Neural progenitor cell (in vitro differentiated cells): ENCODE measurements at regions not wholly inside any gene's neighbourhood (a gene's known extent, or its start where the extent isn't known, plus 50 kb on each side); places are given as distances from the start of the nearest gene placed in this dataset.

Experiments
- DNase-seq: peaks from one replicate; pipeline ENCODE4 v3.0.0-alpha.2; 2016; ENCODE audit warnings: low spot score
- H2AFZ ChIP-seq: fragments of 200-600 bp; sonication (generic); replicated peaks from 2 replicates; pipeline ENCODE4 v1.6.1; 2016; ENCODE audit warnings: antibody characterized with exemption
- H3F3A ChIP-seq: fragments of 200-600 bp; sonication (generic); 2 replicates; pipeline ENCODE4 v1.6.1; 2016; ENCODE audit warnings: antibody characterized with exemption, low read depth
- H3K27ac ChIP-seq: fragments of 200-600 bp; sonication (generic); 2 replicates; pipeline ENCODE4 v1.5.1; 2016; ENCODE audit warnings: mild to moderate bottlenecking
- H3K27me3 ChIP-seq: fragments of 200-600 bp; sonication (generic); 2 replicates; pipeline ENCODE4 v1.6.1; 2016; ENCODE audit warnings: mild to moderate bottlenecking, moderate library complexity
- H3K36me3 ChIP-seq: fragments of 200-600 bp; sonication (generic); 2 replicates; pipeline ENCODE4 v1.5.1; 2016
- H3K4me1 ChIP-seq: fragments of 200-600 bp; sonication (generic); 2 replicates; pipeline ENCODE4 v1.6.1; 2016; ENCODE audit warnings: mixed run types
- H3K4me2 ChIP-seq: fragments of 200-600 bp; sonication (generic); 2 replicates; pipeline ENCODE4 v1.6.1; 2016
- H3K4me3 ChIP-seq: fragments of 200-600 bp; sonication (generic); 2 replicates; pipeline ENCODE4 v1.5.1; 2016
- H3K79me2 ChIP-seq: fragments of 200-600 bp; sonication (generic); 2 replicates; pipeline ENCODE4 v1.6.1; 2016; ENCODE audit warnings: low read depth
- H3K9ac ChIP-seq: fragments of 200-600 bp; sonication (generic); 2 replicates; pipeline ENCODE4 v1.6.1; 2016
- H3K9me3 ChIP-seq: fragments of 200-600 bp; sonication (generic); 2 replicates; pipeline ENCODE4 v1.5.1; 2016; ENCODE audit warnings: low read depth
- H4K20me1 ChIP-seq: fragments of 200-600 bp; sonication (generic); 2 replicates; pipeline ENCODE4 v1.6.1; 2016; ENCODE audit warnings: low read depth
- H3K27ac Mint-ChIP-seq: 3 replicates; pipeline ENCODE4 v1.8.0; 2021; ENCODE audit warnings: mixed read lengths
- H3K27me3 Mint-ChIP-seq: 2 replicates; pipeline ENCODE4 v1.8.0; 2022; ENCODE audit warnings: low read depth, mild to moderate bottlenecking, inconsistent platforms, moderate library complexity, mixed read lengths; ENCODE audit not compliant: insufficient read depth
- H3K36me3 Mint-ChIP-seq: 3 replicates; pipeline ENCODE4 v1.8.0; 2021; ENCODE audit warnings: mixed read lengths
- H3K4me1 Mint-ChIP-seq: 3 replicates; pipeline ENCODE4 v1.8.0; 2021; ENCODE audit warnings: mixed read lengths
- H3K4me3 Mint-ChIP-seq: 3 replicates; pipeline ENCODE4 v1.8.0; 2021; ENCODE audit warnings: mild to moderate bottlenecking, moderate library complexity, mixed read lengths
- H3K9me3 Mint-ChIP-seq: 3 replicates; pipeline ENCODE4 v1.8.0; 2020; ENCODE audit warnings: mixed read lengths
- CTCF ChIP-seq: fragments of 200-600 bp; sonication (generic); IDR thresholded peaks from 2 replicates; pipeline ENCODE4 v1.5.1; 2017; ENCODE audit warnings: antibody characterized with exemption, mild to moderate bottlenecking
- EZH2 ChIP-seq: fragments of 200-600 bp; sonication (generic); IDR thresholded peaks from 2 replicates; pipeline ENCODE4 v1.6.1; 2017; ENCODE audit warnings: antibody characterized with exemption, mild to moderate bottlenecking, moderate library complexity
- EZH2phosphoT487 ChIP-seq: fragments of 200-600 bp; sonication (generic); IDR thresholded peaks from 2 replicates; pipeline ENCODE4 v1.6.1; 2017; ENCODE audit warnings: antibody characterized with exemption

- Mint-ChIP-seq H3K9me3 (no peaks in the 10 kb centered on the region), H3K4me3 (no peak overlapping the region), H3K4me1 (peaks cover 54% of the 10 kb centered on the region), H3K27me3 (peaks cover 56% of the 10 kb centered on the region), H3K27ac (no peak overlapping the region), H3K36me3 (no peaks in the 10 kb centered on the region)
- TF ChIP-seq CTCF = no peak
- TF ChIP-seq EZH2 = no peak
- no peak for TF ChIP-seq EZH2phosphoT487
- Histone ChIP-seq H4K20me1 (no peaks in the 10 kb centered on the region), H3K9me3 (no peaks in the 10 kb centered on the region), H3K27ac (no peak overlapping the region), H3F3A (peaks cover 61% of the 10 kb centered on the region), H2AFZ (no peak overlapping the region), H3K4me3 (no peak overlapping the region), H3K4me2 (no peak overlapping the region), H3K36me3 (no peaks in the 10 kb centered on the region), H3K4me1 (peaks cover 31% of the 10 kb centered on the region), H3K27me3 (no peaks in the 10 kb centered on the region), H3K9ac (no peak overlapping the region), H3K79me2 (no peaks in the 10 kb centered on the region)
- DNase-seq = no peak
These were observed 171.0 kb upstream of the LHX5 start for GRCh38 chr12:113642672-113643071.

- Histone ChIP-seq H3K4me1 (peaks cover 31% of the 10 kb centered on the region), H3K27me3 (no peaks in the 10 kb centered on the region), H3K9ac (no peak overlapping the region), H3K9me3 (no peaks in the 10 kb centered on the region), H3F3A (peaks cover 66% of the 10 kb centered on the region), H4K20me1 (no peaks in the 10 kb centered on the region), H3K4me3 (no peak overlapping the region), H3K79me2 (no peaks in the 10 kb centered on the region), H2AFZ (no peak overlapping the region), H3K36me3 (no peaks in the 10 kb centered on the region), H3K27ac (no peak overlapping the region), H3K4me2 (no peak overlapping the region)
- TF ChIP-seq EZH2phosphoT487 (no peak), EZH2 (no peak), CTCF (no peak)
- H3K27ac Mint-ChIP-seq = no peak overlapping the region
- peaks cover 59% of the 10 kb centered on the region for H3K27me3 Mint-ChIP-seq
- no peak overlapping the region for H3K4me3 Mint-ChIP-seq
- DNase-seq = no peak
- no peaks in the 10 kb centered on the region for H3K36me3 Mint-ChIP-seq
- H3K9me3 Mint-ChIP-seq = no peaks in the 10 kb centered on the region
- peaks cover 56% of the 10 kb centered on the region for H3K4me1 Mint-ChIP-seq
These were observed 170.5 kb upstream of the LHX5 start for GRCh38 chr12:113642216-113642615.

GRCh38 chr12:113641426-113642030 lies 169.9 kb upstream of the LHX5 start:
- H3K27me3 ChIP-seq = no peaks in the 10 kb centered on the region
- peak overlapping the region; percentile 21 for H3K4me2 ChIP-seq
- H3K36me3 ChIP-seq = no peaks in the 10 kb centered on the region
- H3F3A ChIP-seq = peaks cover 71% of the 10 kb centered on the region
- Mint-ChIP-seq H3K27me3 (peaks cover 62% of the 10 kb centered on the region), H3K4me3 (no peak overlapping the region), H3K9me3 (no peaks in the 10 kb centered on the region), H3K27ac (peak overlapping the region; percentile 1), H3K4me1 (peaks cover 54% of the 10 kb centered on the region), H3K36me3 (no peaks in the 10 kb centered on the region)
- no peak overlapping the region for H3K9ac ChIP-seq
- H3K79me2 ChIP-seq = no peaks in the 10 kb centered on the region
- no peak overlapping the region for H3K27ac ChIP-seq
- no peaks in the 10 kb centered on the region for H3K9me3 ChIP-seq
- no peak for DNase-seq
- H3K4me1 ChIP-seq = peaks cover 31% of the 10 kb centered on the region
- H2AFZ ChIP-seq = no peak overlapping the region
- TF ChIP-seq EZH2phosphoT487 (no peak), EZH2 (no peak), CTCF (no peak)
- H4K20me1 ChIP-seq = no peaks in the 10 kb centered on the region
- no peak overlapping the region for H3K4me3 ChIP-seq
